Chondrocyte (in vitro differentiated cells): ENCODE measurements at regions not wholly inside any gene's neighbourhood (a gene's known extent, or its start where the extent isn't known, plus 50 kb on each side); places are given as distances from the start of the nearest gene placed in this dataset.

Source experiments
- DNase-seq: peaks from one replicate; pipeline ENCODE4 v3.0.0; 2021; ENCODE audit warnings: mixed read lengths, low spot score
- H3K27ac Mint-ChIP-seq: one replicate; pipeline ENCODE4 v1.8.0; 2021; ENCODE audit warnings: mild to moderate bottlenecking, moderate library complexity, mixed read lengths; ENCODE audit not compliant: unreplicated experiment
- H3K27me3 Mint-ChIP-seq: 2 replicates; pipeline ENCODE4 v1.8.0; 2021; ENCODE audit warnings: low read depth, mixed read lengths
- H3K36me3 Mint-ChIP-seq: 2 replicates; pipeline ENCODE4 v1.8.0; 2021; ENCODE audit warnings: low read depth, mixed read lengths
- H3K4me1 Mint-ChIP-seq: 2 replicates; pipeline ENCODE4 v1.8.0; 2021; ENCODE audit warnings: low read depth, mild to moderate bottlenecking, mixed read lengths
- H3K4me3 Mint-ChIP-seq: one replicate; pipeline ENCODE4 v1.8.0; 2021; ENCODE audit warnings: mild to moderate bottlenecking, moderate library complexity, mixed read lengths; ENCODE audit not compliant: unreplicated experiment
- H3K9me3 Mint-ChIP-seq: 2 replicates; pipeline ENCODE4 v1.8.0; 2021; ENCODE audit warnings: low read depth, mixed read lengths
- TF ChIP-seq, protein P1 (sequence below): fragments of 200-600 bp; sonication (generic); IDR thresholded peaks from 2 replicates; pipeline ENCODE4 v1.5.0; 2021; ENCODE audit warnings: antibody characterized with exemption, mild to moderate bottlenecking, moderate library complexity

GRCh38 chr4:165626316-165626715 is 246.7 kb upstream of the TLL1 start:
- H3K9me3 Mint-ChIP-seq = no peaks in the 10 kb centered on the region
- H3K27me3 Mint-ChIP-seq = no peaks in the 10 kb centered on the region
- DNase-seq = no peak
- no peaks in the 10 kb centered on the region for H3K36me3 Mint-ChIP-seq
- peaks cover 15% of the 10 kb centered on the region for H3K4me1 Mint-ChIP-seq
- no peak overlapping the region for H3K4me3 Mint-ChIP-seq
- no peak overlapping the region for H3K27ac Mint-ChIP-seq
- TF ChIP-seq, protein P1, sequence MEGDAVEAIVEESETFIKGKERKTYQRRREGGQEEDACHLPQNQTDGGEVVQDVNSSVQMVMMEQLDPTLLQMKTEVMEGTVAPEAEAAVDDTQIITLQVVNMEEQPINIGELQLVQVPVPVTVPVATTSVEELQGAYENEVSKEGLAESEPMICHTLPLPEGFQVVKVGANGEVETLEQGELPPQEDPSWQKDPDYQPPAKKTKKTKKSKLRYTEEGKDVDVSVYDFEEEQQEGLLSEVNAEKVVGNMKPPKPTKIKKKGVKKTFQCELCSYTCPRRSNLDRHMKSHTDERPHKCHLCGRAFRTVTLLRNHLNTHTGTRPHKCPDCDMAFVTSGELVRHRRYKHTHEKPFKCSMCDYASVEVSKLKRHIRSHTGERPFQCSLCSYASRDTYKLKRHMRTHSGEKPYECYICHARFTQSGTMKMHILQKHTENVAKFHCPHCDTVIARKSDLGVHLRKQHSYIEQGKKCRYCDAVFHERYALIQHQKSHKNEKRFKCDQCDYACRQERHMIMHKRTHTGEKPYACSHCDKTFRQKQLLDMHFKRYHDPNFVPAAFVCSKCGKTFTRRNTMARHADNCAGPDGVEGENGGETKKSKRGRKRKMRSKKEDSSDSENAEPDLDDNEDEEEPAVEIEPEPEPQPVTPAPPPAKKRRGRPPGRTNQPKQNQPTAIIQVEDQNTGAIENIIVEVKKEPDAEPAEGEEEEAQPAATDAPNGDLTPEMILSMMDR = no peak

- TF ChIP-seq, protein P1 = no peak
- Mint-ChIP-seq H3K4me1 (peaks cover 13% of the 10 kb centered on the region), H3K27ac (no peak overlapping the region), H3K4me3 (no peak overlapping the region), H3K27me3 (no peaks in the 10 kb centered on the region), H3K9me3 (no peaks in the 10 kb centered on the region), H3K36me3 (no peaks in the 10 kb centered on the region)
- DNase-seq = no peak
Observed at GRCh38 chr4:165627128-165627527, 245.9 kb upstream of the TLL1 start.

GRCh38 chr4:165627548-165627947 is 245.5 kb upstream of the TLL1 start:
- TF ChIP-seq, protein P1 = no peak
- DNase-seq = no peak
- Mint-ChIP-seq H3K27ac (no peak overlapping the region), H3K4me3 (no peak overlapping the region), H3K36me3 (no peaks in the 10 kb centered on the region), H3K27me3 (no peaks in the 10 kb centered on the region), H3K4me1 (peaks cover 13% of the 10 kb centered on the region), H3K9me3 (no peaks in the 10 kb centered on the region)

- Mint-ChIP-seq H3K9me3 (no peaks in the 10 kb centered on the region), H3K27ac (no peak overlapping the region), H3K36me3 (no peaks in the 10 kb centered on the region), H3K4me1 (peaks cover 11% of the 10 kb centered on the region), H3K4me3 (no peak overlapping the region), H3K27me3 (no peaks in the 10 kb centered on the region)
- no peak for DNase-seq
- TF ChIP-seq, protein P1 = no peak
Observed at GRCh38 chr4:165628572-165628971, 244.5 kb upstream of the TLL1 start.

GRCh38 chr4:165630671-165631070 is 242.4 kb upstream of the TLL1 start:
- Mint-ChIP-seq H3K27ac (no peak overlapping the region), H3K4me1 (peaks cover 5% of the 10 kb centered on the region), H3K27me3 (no peaks in the 10 kb centered on the region), H3K4me3 (no peak overlapping the region), H3K36me3 (no peaks in the 10 kb centered on the region), H3K9me3 (no peaks in the 10 kb centered on the region)
- TF ChIP-seq, protein P1 = no peak
- DNase-seq = no peak
